Neural cell (in vitro differentiated cells): ENCODE measurements at regions not wholly inside any gene's neighbourhood (a gene's known extent, or its start where the extent isn't known, plus 50 kb on each side); places are given as distances from the start of the nearest gene placed in this dataset.

Experiments used
- H2AFZ ChIP-seq: fragments of 200-600, 300-800 bp; sonication (generic), shearing (Covaris generic); 2 replicates; pipeline ENCODE4 v1.6.0; 2014; ENCODE audit warnings: low read depth, mild to moderate bottlenecking, antibody characterized with exemption, low read length, moderate library complexity
- H3F3A ChIP-seq: fragments of 200-600 bp; shearing (Covaris generic); 2 replicates; pipeline ENCODE4 v1.6.1; 2016; ENCODE audit warnings: mild to moderate bottlenecking, moderate library complexity, mixed read lengths, antibody characterized with exemption, low read length; ENCODE audit not compliant: insufficient read depth, poor library complexity, severe bottlenecking
- H3K27ac ChIP-seq: fragments of 200-600, 300-800 bp; sonication (generic), shearing (Covaris generic); 2 replicates; pipeline ENCODE4 v1.5.1; 2014; ENCODE audit warnings: mild to moderate bottlenecking, low read length, moderate library complexity
- H3K27me3 ChIP-seq: fragments of 300-800, 200-600 bp; sonication (generic), shearing (Covaris generic); 2 replicates; pipeline ENCODE4 v1.6.0; 2014; ENCODE audit warnings: mild to moderate bottlenecking, low read depth, low read length, moderate library complexity; ENCODE audit not compliant: insufficient read depth
- H3K36me3 ChIP-seq: fragments of 300-800, 200-600 bp; sonication (generic), shearing (Covaris generic); 2 replicates; pipeline ENCODE4 v1.5.1; 2014; ENCODE audit warnings: mild to moderate bottlenecking, antibody characterized with exemption, low read length, moderate library complexity; ENCODE audit not compliant: insufficient read depth
- H3K4me2 ChIP-seq: fragments of 300-800, 200-600 bp; sonication (generic), shearing (Covaris generic); 2 replicates; pipeline ENCODE4 v1.6.0; 2014; ENCODE audit warnings: mild to moderate bottlenecking, low read length
- H3K4me3 ChIP-seq: fragments of 300-800, 200-600 bp; sonication (generic), shearing (Covaris generic); 2 replicates; pipeline ENCODE4 v1.5.1; 2014; ENCODE audit warnings: mild to moderate bottlenecking, low read length, moderate library complexity
- H3K79me2 ChIP-seq: fragments of 200-600 bp; shearing (Covaris generic); replicated peaks from 2 replicates; pipeline ENCODE4 v1.6.0; 2014; ENCODE audit warnings: mild to moderate bottlenecking, low read length, moderate library complexity; ENCODE audit not compliant: insufficient read depth
- H3K9ac ChIP-seq: fragments of 300-800, 200-600 bp; sonication (generic), shearing (Covaris generic); 2 replicates; pipeline ENCODE4 v1.6.1; 2016; ENCODE audit warnings: mild to moderate bottlenecking, low read length, mixed read lengths
- H3K9me2 ChIP-seq: fragments of 200-600 bp; shearing (Covaris generic); 2 replicates; pipeline ENCODE4 v1.6.1; 2016; ENCODE audit warnings: mild to moderate bottlenecking, low read length, mixed read lengths; ENCODE audit not compliant: insufficient read depth
- H3K9me3 ChIP-seq: fragments of 200-600, 300-800 bp; sonication (generic), shearing (Covaris generic); 2 replicates; pipeline ENCODE4 v1.6.1; 2016; ENCODE audit warnings: mild to moderate bottlenecking, mixed run types, low read length, moderate library complexity, mixed read lengths
- H4K20me1 ChIP-seq: fragments of 200-600 bp; shearing (Covaris generic); 2 replicates; pipeline ENCODE4 v1.6.1; 2016; ENCODE audit warnings: mild to moderate bottlenecking, mixed run types; ENCODE audit not compliant: insufficient read depth
- CTCF ChIP-seq: fragments of 450-650 bp; IDR thresholded peaks from 2 replicates; pipeline ENCODE4 v1.5.1; 2014; ENCODE audit warnings: antibody characterized with exemption, mild to moderate bottlenecking, moderate library complexity; ENCODE audit not compliant: poor library complexity, severe bottlenecking
- EP300 ChIP-seq: fragments of 450-650 bp; conservative IDR thresholded peaks from 2 replicates; pipeline ENCODE4 v1.6.1; 2014; ENCODE audit warnings: antibody characterized with exemption, mild to moderate bottlenecking, moderate library complexity; ENCODE audit not compliant: poor library complexity, severe bottlenecking
- EZH2 ChIP-seq: fragments of 200-600, 300-800 bp; shearing (Covaris generic), sonication (generic); IDR thresholded peaks from 2 replicates; pipeline ENCODE4 v1.6.1; 2014; ENCODE audit warnings: antibody characterized with exemption, low read length, borderline replicate concordance, mild to moderate bottlenecking; ENCODE audit not compliant: insufficient read depth, poor library complexity, severe bottlenecking
- MXI1 ChIP-seq: fragments of 450-650 bp; conservative IDR thresholded peaks from 2 replicates; pipeline ENCODE4 v1.6.1; 2014; ENCODE audit warnings: antibody characterized with exemption, mild to moderate bottlenecking; ENCODE audit not compliant: poor library complexity, severe bottlenecking
- POLR2AphosphoS5 ChIP-seq: IDR thresholded peaks from 2 replicates; pipeline ENCODE4 v1.6.1; 2012
- RAD21 ChIP-seq: fragments of 450-650 bp; conservative IDR thresholded peaks from 2 replicates; pipeline ENCODE4 v1.6.1; 2014; ENCODE audit warnings: antibody characterized with exemption, mild to moderate bottlenecking, moderate library complexity
- REST ChIP-seq: IDR thresholded peaks from 2 replicates; pipeline ENCODE4 v1.6.1; 2012; ENCODE audit warnings: borderline replicate concordance
- SMC3 ChIP-seq: fragments of 450-650 bp; conservative IDR thresholded peaks from 2 replicates; pipeline ENCODE4 v1.6.1; 2014; ENCODE audit warnings: antibody characterized with exemption, mild to moderate bottlenecking, moderate library complexity; ENCODE audit not compliant: poor library complexity
- TAF1 ChIP-seq: IDR thresholded peaks from 2 replicates; pipeline ENCODE4 v1.6.1; 2012; ENCODE audit warnings: low read depth

GRCh38 chr9:79779901-79780300 is 208.1 kb downstream of the TLE4 start:
- no peak for TF ChIP-seq POLR2AphosphoS5
- no peak for TF ChIP-seq MXI1
- no peak for TF ChIP-seq CTCF
- TF ChIP-seq SMC3: no peak
- TF ChIP-seq RAD21: no peak
- TF ChIP-seq EP300: no peak
- TF ChIP-seq REST: no peak
- TF ChIP-seq TAF1: no peak
- no peak for TF ChIP-seq EZH2
- Histone ChIP-seq H2AFZ (no peak overlapping the region), H3K36me3 (no peaks in the 10 kb centered on the region), H3K4me2 (no peak overlapping the region), H3K9me3 (no peaks in the 10 kb centered on the region), H3K9me2 (no peaks in the 10 kb centered on the region), H3K27me3 (no peaks in the 10 kb centered on the region), H4K20me1 (no peaks in the 10 kb centered on the region), H3K9ac (no peak overlapping the region), H3K27ac (no peak overlapping the region), H3K79me2 (no peaks in the 10 kb centered on the region), H3K4me3 (no peak overlapping the region), H3F3A (no peaks in the 10 kb centered on the region)

GRCh38 chr9:79778581-79778980 is 206.8 kb downstream of the TLE4 start:
- Histone ChIP-seq H3K27ac (no peak overlapping the region), H3K27me3 (no peaks in the 10 kb centered on the region), H3K9me3 (no peaks in the 10 kb centered on the region), H3K9ac (no peak overlapping the region), H3F3A (no peaks in the 10 kb centered on the region), H3K36me3 (no peaks in the 10 kb centered on the region), H3K79me2 (no peaks in the 10 kb centered on the region), H4K20me1 (no peaks in the 10 kb centered on the region), H3K4me3 (no peak overlapping the region), H2AFZ (no peak overlapping the region), H3K9me2 (no peaks in the 10 kb centered on the region), H3K4me2 (no peak overlapping the region)
- no peak for TF ChIP-seq TAF1
- TF ChIP-seq EP300: no peak
- TF ChIP-seq CTCF: no peak
- no peak for TF ChIP-seq REST
- no peak for TF ChIP-seq POLR2AphosphoS5
- no peak for TF ChIP-seq SMC3
- no peak for TF ChIP-seq MXI1
- TF ChIP-seq EZH2: no peak
- no peak for TF ChIP-seq RAD21
